HG03439 (cell line): ENCODE measurements at regions not wholly inside any gene's neighbourhood (a gene's known extent, or its start where the extent isn't known, plus 50 kb on each side); places are given as distances from the start of the nearest gene placed in this dataset.
"Not testable (repeated sequence)": the region's sequence is repeated elsewhere in the genome, so short reads cannot be mapped to it uniquely, and the experiment has no call there.

Experiments used
- ATAC-seq: cut with Tn5 transposase; IDR thresholded peaks from one replicate; pipeline ENCODE4 v1.9.1; 2021; ENCODE audit warnings: mild to moderate bottlenecking, moderate library complexity; ENCODE audit not compliant: unreplicated experiment

- no peak for ATAC-seq
Measured at GRCh38 chr1:98575955-98576354, 85.6 kb upstream of the SNX7 start.

GRCh38 chr1:98565951-98566350, 95.6 kb upstream of the SNX7 start:
- ATAC-seq = no peak

- ATAC-seq = no peak
Measured at GRCh38 chr1:98559291-98559690, 102.2 kb upstream of the SNX7 start.

DNA sequence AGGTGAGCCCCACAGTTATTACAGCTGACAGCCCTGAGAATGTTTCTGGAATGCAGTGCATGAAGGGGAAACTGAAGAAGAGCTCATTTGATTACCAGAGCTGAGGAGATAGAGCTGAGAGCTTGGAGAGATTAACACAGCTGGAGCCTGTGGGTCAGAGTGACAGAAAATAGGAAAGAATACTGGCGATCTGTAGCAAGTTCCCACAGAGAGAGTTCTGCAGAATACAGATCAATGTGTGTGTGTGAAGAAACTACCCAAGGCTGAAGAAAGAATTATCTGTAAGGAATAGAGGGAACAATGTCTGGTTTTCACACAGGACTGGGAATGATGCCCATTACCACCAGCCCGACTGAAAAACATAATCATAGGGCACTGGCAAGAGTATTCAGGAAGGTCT, 103.6 kb upstream of the SNX7 start:
- ATAC-seq = no peak

GRCh38 chr1:98556521-98557158, 104.9 kb upstream of the SNX7 start:
- no peak for ATAC-seq

GRCh38 chr1:98555814-98556213, 105.7 kb upstream of the SNX7 start:
- ATAC-seq = no peak

DNA sequence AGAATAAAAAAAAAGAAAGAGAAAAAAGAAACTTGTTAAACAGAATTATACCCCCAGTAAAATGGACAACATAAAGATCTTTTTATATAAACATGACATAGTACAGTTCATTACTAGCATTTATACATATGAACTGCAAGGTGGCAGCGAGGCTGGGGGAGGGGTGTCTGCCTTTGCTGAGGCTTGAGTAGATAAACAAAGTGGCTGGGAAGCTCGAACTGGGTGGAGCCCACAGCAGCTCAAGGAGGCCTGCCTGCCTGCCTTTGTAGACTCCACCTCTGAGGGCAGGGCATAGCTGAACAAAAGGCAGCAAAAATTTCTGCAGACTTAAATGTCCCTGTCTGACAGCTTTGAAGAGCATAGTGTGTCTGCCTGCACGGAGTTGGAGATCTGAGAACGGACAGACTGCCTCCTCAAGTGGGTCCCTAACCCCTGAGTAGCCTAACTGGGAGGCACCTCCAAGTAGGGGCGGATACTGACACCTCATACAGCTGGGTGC, 108.9 kb upstream of the SNX7 start:
- ATAC-seq = not testable (repeated sequence)

DNA sequence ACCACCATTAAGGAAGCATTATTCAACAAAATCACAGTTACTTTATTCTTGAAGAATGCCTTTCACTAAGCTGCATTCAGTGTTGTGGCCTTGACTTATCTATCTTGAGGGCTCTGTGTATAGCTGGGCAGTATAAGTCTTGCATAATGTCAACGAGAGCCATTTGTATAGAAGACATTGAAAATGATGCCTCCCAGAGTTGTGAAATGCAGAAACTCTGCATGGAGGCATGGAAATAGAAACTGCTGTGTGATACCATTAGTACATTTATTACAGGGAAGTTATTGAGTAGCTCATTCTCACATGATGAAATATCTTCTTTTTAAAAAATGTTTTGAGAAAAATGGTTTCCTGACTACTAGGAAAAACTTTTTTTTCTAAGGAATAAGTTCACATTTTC, 111.4 kb upstream of the SNX7 start:
- ATAC-seq = no peak

- ATAC-seq = no peak
Measured at GRCh38 chr1:98546319-98546718, 115.2 kb upstream of the SNX7 start.

DNA sequence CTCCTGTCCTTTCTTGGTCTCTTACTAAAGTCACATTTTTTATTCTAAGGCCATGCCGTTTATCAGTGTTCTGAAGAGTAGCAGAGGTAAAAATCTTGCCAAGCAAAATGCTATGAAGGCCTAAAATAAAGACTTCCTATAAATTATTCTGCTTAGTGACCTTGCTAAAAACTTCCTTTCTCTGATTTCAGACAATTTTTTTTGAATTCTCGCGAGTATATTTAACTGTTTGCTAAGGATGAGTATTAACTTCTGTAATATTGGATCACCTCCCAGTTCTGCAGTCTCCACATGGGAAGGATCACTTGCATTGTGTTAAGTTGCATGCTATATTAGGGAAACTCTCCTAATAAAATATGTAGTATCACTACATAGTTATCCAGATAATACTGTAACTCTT, 123.4 kb upstream of the SNX7 start:
- no peak for ATAC-seq

DNA sequence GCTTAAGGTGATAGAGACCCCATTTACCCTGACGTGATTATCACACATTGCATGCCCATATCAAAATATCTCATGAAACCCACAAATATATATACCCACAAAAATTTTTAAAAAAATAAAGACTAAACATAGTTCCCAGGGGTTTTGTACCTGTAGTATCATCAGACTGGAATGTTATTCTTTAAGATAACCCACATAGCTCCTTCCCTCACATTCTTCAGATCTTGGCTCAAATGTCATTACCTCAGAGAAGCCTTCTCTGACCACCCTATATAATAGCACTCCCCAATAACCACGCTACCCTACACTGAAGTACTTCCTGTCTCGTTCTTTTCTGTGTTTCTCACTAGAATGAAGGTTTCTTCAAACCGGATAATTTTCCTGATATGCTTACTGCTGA, 138.3 kb upstream of the SNX7 start:
- no peak for ATAC-seq

DNA sequence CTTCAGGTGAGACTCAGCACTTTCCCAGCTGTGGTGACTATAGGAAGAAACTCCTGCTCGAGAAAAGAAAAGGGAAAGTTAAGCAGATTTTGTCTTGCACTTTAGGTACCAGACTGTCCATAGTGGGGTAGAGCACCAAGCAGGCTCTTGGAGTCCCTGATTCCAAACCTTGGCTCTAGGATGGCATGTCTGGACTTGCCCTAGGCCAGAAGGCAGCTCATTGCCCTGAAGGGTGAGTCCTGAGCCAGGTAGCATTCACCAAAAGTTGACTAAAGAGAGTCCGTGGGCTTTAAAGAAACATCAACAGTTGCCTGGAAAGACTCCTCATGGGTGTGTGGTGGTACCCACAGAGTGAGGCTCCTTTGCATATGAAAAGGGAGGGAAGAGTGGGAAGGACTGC, 145.2 kb upstream of the SNX7 start:
- no peak for ATAC-seq

- ATAC-seq = no peak
Measured at GRCh38 chr1:98515744-98516143, 145.8 kb upstream of the SNX7 start.

DNA sequence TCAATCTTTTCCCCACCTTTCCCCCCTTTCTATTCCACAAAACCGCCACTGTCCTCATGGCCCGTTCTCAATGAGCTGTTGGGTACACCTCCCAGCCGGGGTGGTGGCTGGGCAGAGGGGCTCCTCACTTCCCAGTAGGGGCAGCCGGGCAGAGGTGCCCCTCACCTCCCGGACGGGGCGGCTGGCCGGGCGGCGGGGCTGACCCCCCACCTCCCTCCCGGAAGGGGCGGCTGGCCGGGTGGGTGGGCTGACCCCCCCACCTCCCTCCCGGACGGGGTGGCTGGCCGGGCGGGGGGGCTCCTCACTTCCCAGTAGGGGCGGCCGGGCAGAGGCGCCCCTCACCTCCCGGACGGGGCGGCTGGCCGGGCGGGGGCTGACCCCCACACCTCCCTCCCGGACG, 149.3 kb upstream of the SNX7 start:
- not testable (repeated sequence) for ATAC-seq

GRCh38 chr1:98503771-98504170, 157.8 kb upstream of the SNX7 start:
- ATAC-seq = no peak

DNA sequence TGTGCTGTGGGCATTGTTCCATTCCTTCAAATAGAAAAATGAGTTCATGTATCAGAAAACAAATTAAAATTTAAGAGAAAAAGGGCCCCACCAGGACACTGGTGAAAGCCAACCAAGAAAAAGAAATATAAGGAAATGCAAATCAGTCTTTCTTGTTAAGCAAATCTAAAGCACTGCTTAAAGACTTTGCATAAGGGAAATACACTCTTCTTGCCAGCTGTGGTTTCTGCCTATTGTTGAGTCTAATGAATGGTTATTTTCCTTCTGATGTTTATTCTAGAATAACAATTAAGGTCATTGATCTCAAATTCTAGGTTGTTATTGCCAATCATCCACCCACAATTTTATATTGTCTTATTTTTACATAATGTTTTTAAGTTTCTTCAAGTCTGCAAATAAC, 158.6 kb upstream of the SNX7 start:
- ATAC-seq = no peak

- ATAC-seq = no peak
Measured at GRCh38 chr1:98500324-98500723, 161.2 kb upstream of the SNX7 start.

DNA sequence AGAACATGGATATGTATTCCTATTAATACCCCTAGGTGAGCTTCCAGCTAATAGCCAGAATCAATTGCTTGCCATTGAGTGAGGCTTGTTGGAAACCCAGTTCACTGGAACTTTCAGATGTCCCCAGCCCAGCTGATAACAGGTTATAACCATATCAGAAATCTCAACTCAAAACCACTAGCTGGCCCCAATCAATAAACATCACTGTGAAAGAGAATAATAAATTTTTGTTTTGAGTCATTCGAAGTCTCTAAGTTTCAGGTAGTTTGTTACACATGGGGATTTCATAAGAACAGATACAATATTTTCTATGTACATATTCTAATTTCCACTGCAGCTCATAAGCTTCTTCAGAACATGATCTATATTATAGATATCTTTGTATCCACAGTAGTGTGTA, 162.9 kb upstream of the SNX7 start:
- ATAC-seq = no peak

GRCh38 chr1:98497497-98497896, 164.0 kb upstream of the SNX7 start:
- ATAC-seq = no peak

GRCh38 chr1:98496256-98496995, 165.1 kb upstream of the SNX7 start:
- ATAC-seq = no peak

- ATAC-seq = no peak
Measured at GRCh38 chr1:98493469-98493868, 168.1 kb upstream of the SNX7 start.

- no peak for ATAC-seq
Measured at GRCh38 chr1:98490099-98490498, 171.4 kb upstream of the SNX7 start.

DNA sequence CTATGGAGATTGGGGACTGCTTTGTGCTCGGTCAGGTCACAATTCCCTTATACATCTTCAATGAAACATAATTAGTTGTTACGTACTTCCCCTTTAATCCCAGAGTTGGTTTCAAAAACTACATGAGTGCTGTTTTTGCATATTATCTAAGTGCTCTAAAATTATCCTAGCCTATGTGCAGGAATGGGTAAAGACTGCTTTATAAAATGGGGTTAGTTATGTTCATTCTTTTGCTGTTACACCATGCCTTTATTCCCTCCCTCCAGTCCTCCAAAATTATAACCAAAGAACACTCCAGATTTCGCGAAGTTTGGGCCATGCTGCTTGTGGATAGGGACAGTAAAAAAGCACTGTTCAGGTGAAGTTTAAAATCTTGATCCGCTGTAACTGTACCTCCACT, 173.9 kb upstream of the SNX7 start:
- no peak for ATAC-seq
